Karpas-422 (cell line): ENCODE measurements at regions not wholly inside any gene's neighbourhood (a gene's known extent, or its start where the extent isn't known, plus 50 kb on each side); places are given as distances from the start of the nearest gene placed in this dataset.
A peak's percentile ranks its signal among the peaks of the same experiment; 100 is the strongest.
"Not testable (repeated sequence)": the region's sequence is repeated elsewhere in the genome, so short reads cannot be mapped to it uniquely, and the experiment has no call there.

Source experiments
- DNase-seq: peaks from one replicate; pipeline ENCODE4 v3.0.0-alpha.2; 2015
- H2AFZ ChIP-seq: fragments of 200-600 bp; sonication (generic); 2 replicates; pipeline ENCODE4 v1.6.1; 2014; ENCODE audit warnings: antibody characterized with exemption, low read length, mixed read lengths
- H3K27ac ChIP-seq: fragments of 200-600 bp; sonication (generic); 2 replicates; pipeline ENCODE4 v1.5.1; 2014; ENCODE audit warnings: mild to moderate bottlenecking, low read length, moderate library complexity
- H3K27me3 ChIP-seq: fragments of 200-600 bp; sonication (generic); 2 replicates; pipeline ENCODE4 v1.6.1; 2014; ENCODE audit warnings: low read length, mixed read lengths
- H3K36me3 ChIP-seq: fragments of 200-600 bp; sonication (generic); 2 replicates; pipeline ENCODE4 v1.6.1; 2014; ENCODE audit warnings: low read length, mixed read lengths; ENCODE audit not compliant: insufficient read depth
- H3K4me1 ChIP-seq: fragments of 200-600 bp; sonication (generic); 2 replicates; pipeline ENCODE4 v1.6.1; 2014; ENCODE audit warnings: mild to moderate bottlenecking, low read length, mixed read lengths
- H3K4me2 ChIP-seq: fragments of 200-600 bp; sonication (generic); 2 replicates; pipeline ENCODE4 v1.6.1; 2014; ENCODE audit warnings: low read length, low read depth, mild to moderate bottlenecking; ENCODE audit not compliant: poor library complexity, severe bottlenecking
- H3K4me3 ChIP-seq: fragments of 200-600 bp; sonication (generic); 2 replicates; pipeline ENCODE4 v1.5.1; 2014; ENCODE audit warnings: mild to moderate bottlenecking, antibody characterized with exemption, low read length, mixed read lengths
- H3K79me2 ChIP-seq: fragments of 200-600 bp; sonication (generic); 2 replicates; pipeline ENCODE4 v1.6.1; 2014; ENCODE audit warnings: mild to moderate bottlenecking, low read length, mixed read lengths
- H3K9ac ChIP-seq: fragments of 200-600 bp; sonication (generic); 2 replicates; pipeline ENCODE4 v1.6.0; 2014; ENCODE audit warnings: low read length
- H3K9me2 ChIP-seq: fragments of 200-600 bp; sonication (generic), shearing (Covaris generic); replicated peaks from 2 replicates; pipeline ENCODE4 v1.6.0; 2014; ENCODE audit warnings: mild to moderate bottlenecking, low read length, moderate library complexity; ENCODE audit not compliant: insufficient read depth
- H3K9me3 ChIP-seq: fragments of 300-700, 200-600 bp; sonication (generic); 2 replicates; pipeline ENCODE4 v1.6.1; 2014; ENCODE audit warnings: low read length, mixed read lengths
- H4K20me1 ChIP-seq: fragments of 200-600 bp; sonication (generic); 2 replicates; pipeline ENCODE4 v1.6.1; 2014; ENCODE audit warnings: mild to moderate bottlenecking, antibody characterized with exemption, low read length, low read depth; ENCODE audit not compliant: insufficient read depth

DNA sequence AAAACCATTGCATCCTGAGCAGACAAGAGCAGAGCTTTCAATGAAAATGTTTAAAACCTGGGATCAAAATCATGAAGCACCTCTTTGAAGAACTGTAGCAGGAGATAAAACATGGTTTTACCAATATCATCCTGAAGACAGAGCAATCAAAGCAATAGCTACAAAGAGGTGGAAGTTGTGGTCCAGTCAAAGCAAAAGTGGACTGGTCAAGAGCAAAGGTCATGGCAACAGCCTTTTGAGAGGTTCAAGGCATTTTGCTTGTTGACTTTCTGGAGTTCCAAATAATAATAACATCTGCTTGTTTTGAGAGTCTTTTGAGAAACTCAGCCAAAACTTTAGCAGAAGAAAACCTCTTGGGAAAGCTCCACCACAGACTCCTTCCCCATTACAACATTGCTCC, 893.9 kb upstream of the POT1 start:
- Histone ChIP-seq H3K36me3 (no peaks in the 10 kb centered on the region), H3K4me2 (no peak overlapping the region), H3K4me3 (no peak overlapping the region), H3K79me2 (no peaks in the 10 kb centered on the region), H3K4me1 (no peaks in the 10 kb centered on the region), H4K20me1 (no peaks in the 10 kb centered on the region), H2AFZ (no peak overlapping the region), H3K9me2 (no peaks in the 10 kb centered on the region), H3K27me3 (no peaks in the 10 kb centered on the region), H3K27ac (no peak overlapping the region), H3K9ac (no peak overlapping the region), H3K9me3 (peaks cover 12% of the 10 kb centered on the region; the same call in 1 of the 2 replicates)
- no peak for DNase-seq

DNA sequence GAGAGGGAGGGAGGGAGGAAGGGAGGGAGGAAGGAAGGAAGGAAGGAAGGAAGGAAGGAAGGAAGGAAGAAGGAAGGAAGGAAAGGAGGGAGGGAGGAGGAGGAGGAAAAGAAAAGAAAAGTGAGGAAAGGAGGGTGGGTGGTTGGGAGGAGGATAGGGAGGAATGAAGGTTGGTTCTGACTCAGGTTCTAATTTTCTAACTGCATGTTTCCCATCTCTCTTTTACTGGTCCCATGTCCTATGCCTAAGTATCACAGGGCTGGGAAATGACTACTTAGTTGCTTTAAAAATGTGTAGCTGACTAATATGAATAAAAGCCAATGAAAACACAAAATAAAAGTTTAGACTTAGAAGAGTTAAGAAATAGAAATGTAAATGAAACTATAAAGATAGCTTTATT, 890.9 kb upstream of the POT1 start:
- H3K4me1 ChIP-seq: no peaks in the 10 kb centered on the region
- H3K4me3 ChIP-seq: no peak overlapping the region
- DNase-seq: no peak
- H3K27ac ChIP-seq: no peak overlapping the region
- no peaks in the 10 kb centered on the region for H3K36me3 ChIP-seq
- no peaks in the 10 kb centered on the region for H3K27me3 ChIP-seq
- no peaks in the 10 kb centered on the region for H3K9me2 ChIP-seq
- no peak overlapping the region for H3K9ac ChIP-seq
- no peaks in the 10 kb centered on the region for H4K20me1 ChIP-seq
- H3K9me3 ChIP-seq: peaks cover 7% of the 10 kb centered on the region
- H2AFZ ChIP-seq: no peak overlapping the region
- no peaks in the 10 kb centered on the region for H3K79me2 ChIP-seq
- H3K4me2 ChIP-seq: no peak overlapping the region

DNA sequence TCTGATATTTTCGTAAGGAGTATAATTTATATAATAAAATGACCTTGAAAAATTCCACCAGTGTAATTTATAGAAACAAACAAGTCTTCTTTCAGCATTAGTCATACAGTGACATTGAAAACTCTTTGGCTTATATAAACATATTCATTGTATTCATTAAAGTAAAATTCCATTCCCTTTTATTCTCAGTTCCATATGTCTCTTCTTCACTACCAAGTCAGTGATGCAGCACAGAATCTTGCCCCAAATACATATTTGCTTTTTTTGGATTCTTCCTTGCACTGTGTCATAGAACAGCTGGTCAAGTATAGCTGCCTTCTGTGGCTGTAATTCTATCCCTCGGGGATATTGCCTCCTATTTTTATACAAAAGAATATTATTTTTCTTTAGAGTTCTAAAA, 884.5 kb upstream of the POT1 start:
- Histone ChIP-seq H3K9ac (no peak overlapping the region), H3K9me2 (no peaks in the 10 kb centered on the region), H3K27me3 (no peaks in the 10 kb centered on the region), H3K79me2 (no peaks in the 10 kb centered on the region), H4K20me1 (no peaks in the 10 kb centered on the region), H3K4me2 (no peak overlapping the region), H2AFZ (no peak overlapping the region), H3K9me3 (peaks cover 12% of the 10 kb centered on the region), H3K36me3 (no peaks in the 10 kb centered on the region), H3K4me1 (no peaks in the 10 kb centered on the region), H3K27ac (no peak overlapping the region), H3K4me3 (no peak overlapping the region)
- no peak for DNase-seq

DNA sequence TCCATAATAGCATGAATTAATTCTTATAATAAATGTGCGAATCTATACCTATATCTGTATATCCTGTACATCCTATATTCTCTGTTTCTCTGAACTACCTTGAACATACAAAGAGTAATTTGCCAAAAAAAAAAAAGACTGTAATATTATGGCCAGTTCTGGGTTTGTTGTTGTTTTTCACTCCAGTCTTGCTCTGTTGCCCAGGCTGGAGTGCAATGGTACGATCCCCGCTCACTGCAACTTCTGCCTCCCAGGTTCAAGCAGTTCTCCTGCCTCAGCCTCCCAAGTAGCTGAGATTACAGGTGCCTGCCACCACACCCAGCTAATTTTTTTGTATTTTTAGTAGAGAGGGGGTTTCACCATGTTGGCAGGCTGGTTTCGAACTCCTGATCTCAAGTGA, 876.9 kb upstream of the POT1 start:
- H3K27ac ChIP-seq, H4K20me1 ChIP-seq, H3K4me1 ChIP-seq, H3K4me3 ChIP-seq, H3K79me2 ChIP-seq, H3K27me3 ChIP-seq, H3K9me2 ChIP-seq, H3K36me3 ChIP-seq, H2AFZ ChIP-seq, H3K4me2 ChIP-seq, H3K9ac ChIP-seq: not testable (repeated sequence)
- DNase-seq: peak; percentile 42
- peaks cover 26% of the 10 kb centered on the region for H3K9me3 ChIP-seq

DNA sequence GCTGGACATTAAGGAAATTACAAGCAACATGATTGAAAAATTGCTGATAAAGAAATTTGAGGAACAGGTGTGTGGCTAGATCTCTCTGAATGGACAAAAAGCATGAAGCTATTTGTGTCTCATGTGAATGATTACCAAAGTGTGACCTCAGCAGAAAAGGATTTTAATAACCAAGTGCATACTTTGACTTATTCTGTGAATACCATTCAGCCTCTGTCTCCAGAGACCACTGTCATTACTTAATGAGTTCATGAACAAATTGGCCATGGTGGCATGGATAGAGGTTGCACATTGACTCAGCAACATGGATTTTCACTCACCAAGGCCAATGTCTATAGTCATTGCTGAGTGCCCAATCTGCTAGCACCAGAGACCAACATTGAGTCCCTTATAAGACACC, 874.6 kb upstream of the POT1 start:
- Histone ChIP-seq H3K36me3 (no peaks in the 10 kb centered on the region), H3K4me2 (no peak overlapping the region), H3K9me2 (no peaks in the 10 kb centered on the region), H3K27ac (no peak overlapping the region), H3K9me3 (peaks cover 34% of the 10 kb centered on the region), H3K4me3 (no peak overlapping the region), H4K20me1 (no peaks in the 10 kb centered on the region), H3K27me3 (no peaks in the 10 kb centered on the region), H3K9ac (no peak overlapping the region), H3K79me2 (no peaks in the 10 kb centered on the region), H3K4me1 (no peaks in the 10 kb centered on the region), H2AFZ (no peak overlapping the region)
- DNase-seq: no peak

DNA sequence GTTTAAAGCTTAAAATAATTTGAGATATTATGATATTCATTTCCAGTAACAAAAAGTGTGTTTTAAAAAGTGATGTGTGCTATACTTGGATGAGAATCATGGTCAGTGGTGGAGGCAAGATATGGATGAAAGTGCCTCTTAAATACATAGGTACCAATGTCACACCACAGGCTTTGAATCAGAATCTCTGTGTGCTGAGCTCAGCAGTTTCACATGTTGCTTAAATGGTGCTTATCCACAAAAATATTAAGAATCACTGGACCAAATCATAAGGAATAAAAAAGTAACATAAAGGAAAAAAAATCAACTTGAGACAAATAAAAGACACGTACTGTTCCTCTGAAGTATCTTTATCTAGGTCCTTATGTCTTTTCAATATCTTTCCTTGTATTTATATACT, 850.5 kb upstream of the POT1 start:
- no peaks in the 10 kb centered on the region for H3K9me2 ChIP-seq
- H4K20me1 ChIP-seq: no peaks in the 10 kb centered on the region
- peaks cover 5% of the 10 kb centered on the region for H3K9me3 ChIP-seq
- no peaks in the 10 kb centered on the region for H3K79me2 ChIP-seq
- H3K4me3 ChIP-seq: no peak overlapping the region
- no peak for DNase-seq
- H3K4me1 ChIP-seq: no peaks in the 10 kb centered on the region
- H2AFZ ChIP-seq: no peak overlapping the region
- H3K36me3 ChIP-seq: no peaks in the 10 kb centered on the region
- H3K9ac ChIP-seq: no peak overlapping the region
- no peaks in the 10 kb centered on the region for H3K27me3 ChIP-seq
- no peak overlapping the region for H3K4me2 ChIP-seq
- H3K27ac ChIP-seq: no peak overlapping the region

DNA sequence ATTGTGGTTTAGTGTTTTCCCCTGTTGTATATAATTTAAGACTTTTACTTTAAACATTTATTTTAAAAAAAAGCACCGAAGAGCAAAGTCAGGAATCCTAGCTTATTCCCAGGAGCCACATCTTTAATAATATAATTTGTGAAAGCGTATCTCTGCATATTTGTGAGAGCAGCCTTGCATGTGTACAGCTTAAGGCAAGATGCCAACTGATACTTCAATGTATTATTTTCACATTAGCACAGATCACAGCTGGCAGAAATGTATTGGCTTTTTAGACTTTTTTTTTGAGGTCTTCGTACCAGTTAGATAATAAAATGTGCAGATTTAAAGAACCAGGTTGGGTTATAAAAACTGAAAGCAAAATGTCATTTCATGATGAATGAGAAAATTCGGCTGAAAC, 845.7 kb upstream of the POT1 start:
- H2AFZ ChIP-seq: no peak overlapping the region
- H3K79me2 ChIP-seq: no peaks in the 10 kb centered on the region
- H3K27me3 ChIP-seq: no peaks in the 10 kb centered on the region
- H3K36me3 ChIP-seq: no peaks in the 10 kb centered on the region
- H3K9me3 ChIP-seq: peaks cover 5% of the 10 kb centered on the region
- H3K27ac ChIP-seq: no peak overlapping the region
- no peak for DNase-seq
- H3K9ac ChIP-seq: no peak overlapping the region
- H3K9me2 ChIP-seq: no peaks in the 10 kb centered on the region
- H3K4me3 ChIP-seq: no peak overlapping the region
- no peaks in the 10 kb centered on the region for H3K4me1 ChIP-seq
- no peaks in the 10 kb centered on the region for H4K20me1 ChIP-seq
- H3K4me2 ChIP-seq: no peak overlapping the region

DNA sequence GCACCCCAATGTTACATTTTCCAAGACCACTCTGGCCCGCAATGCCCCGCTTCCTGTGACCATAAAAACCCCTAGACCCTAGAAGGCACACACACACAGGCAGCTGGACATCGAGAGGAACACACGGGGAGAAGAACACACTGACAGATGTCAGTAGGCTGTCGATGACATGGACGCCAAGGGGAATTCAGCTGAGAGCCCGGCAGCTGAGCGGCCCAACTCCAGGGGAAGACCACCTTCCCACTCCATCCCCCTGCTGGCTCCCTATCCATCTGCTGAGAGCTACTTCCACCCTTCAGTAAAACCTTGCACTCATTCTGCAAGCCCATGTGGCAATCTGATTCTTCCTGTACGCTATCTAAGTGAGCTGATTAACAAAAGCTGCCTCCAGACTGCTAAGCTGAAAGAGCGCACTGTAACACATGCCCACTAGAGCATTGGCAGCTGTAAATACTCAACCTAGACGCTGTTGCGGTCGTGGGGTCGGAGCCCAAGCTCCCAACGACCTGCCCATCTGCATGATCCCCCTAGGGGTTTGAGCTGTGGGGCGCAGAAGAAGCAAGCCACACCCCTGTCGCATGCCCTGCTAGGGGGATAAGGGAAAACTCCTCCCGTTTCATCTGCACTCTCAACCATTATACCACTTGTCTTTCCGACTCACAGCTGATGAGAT, 843.6 kb upstream of the POT1 start:
- Histone ChIP-seq H3K79me2 (no peaks in the 10 kb centered on the region), H3K36me3 (no peaks in the 10 kb centered on the region), H3K9me2 (no peaks in the 10 kb centered on the region), H3K4me3 (no peak overlapping the region), H3K27me3 (no peaks in the 10 kb centered on the region), H4K20me1 (no peaks in the 10 kb centered on the region), H3K4me1 (no peaks in the 10 kb centered on the region), H3K9me3 (peaks cover 12% of the 10 kb centered on the region), H2AFZ (no peak overlapping the region), H3K27ac (no peak overlapping the region), H3K9ac (no peak overlapping the region), H3K4me2 (no peak overlapping the region)
- DNase-seq: no peak

DNA sequence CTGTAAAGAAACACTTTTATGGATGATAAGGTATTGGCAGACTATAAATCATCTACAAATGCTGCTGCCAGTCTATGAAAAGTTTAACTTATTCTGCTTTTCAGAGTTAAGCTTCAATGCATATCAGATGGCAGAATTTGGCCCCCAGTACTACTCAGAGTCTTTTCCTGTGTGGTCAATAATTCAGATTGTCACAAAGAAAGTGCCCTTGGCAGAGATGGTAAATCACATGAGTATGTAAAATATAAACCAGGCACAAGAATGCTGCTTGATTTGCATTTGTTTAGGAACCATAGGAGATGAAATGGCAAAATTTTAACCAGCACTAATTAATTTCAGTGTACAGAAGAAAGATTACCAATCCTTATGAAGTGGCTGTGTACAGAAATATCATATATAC, 818.3 kb upstream of the POT1 start:
- Histone ChIP-seq H3K79me2 (no peaks in the 10 kb centered on the region), H3K27ac (no peak overlapping the region), H3K36me3 (no peaks in the 10 kb centered on the region), H3K9me3 (peaks cover 32% of the 10 kb centered on the region; the same call in 1 of the 2 replicates), H3K9me2 (no peaks in the 10 kb centered on the region), H3K4me1 (no peaks in the 10 kb centered on the region), H4K20me1 (no peaks in the 10 kb centered on the region), H3K9ac (no peak overlapping the region), H3K4me3 (no peak overlapping the region), H3K27me3 (no peaks in the 10 kb centered on the region), H2AFZ (no peak overlapping the region), H3K4me2 (no peak overlapping the region)
- no peak for DNase-seq
